Stimulated activated CD8-positive, alpha-beta memory T cell treated with anti-CD3 and anti-CD28 coated beads, Interleukin-7, amount 100 ng/mL, for 4 hours (primary cell): ENCODE measurements at regions not wholly inside any gene's neighbourhood (a gene's known extent, or its start where the extent isn't known, plus 50 kb on each side); places are given as distances from the start of the nearest gene placed in this dataset.

Experiments used
- DNase-seq, 2 donors: peaks; one replicate each; pipeline ENCODE4 v3.0.0-alpha.2; 2020; ENCODE audit warnings: low read depth in 2 of 2

- no peak for DNase-seq
These were observed 325.6 kb downstream of the TTLL7 start for GRCh38 chr1:83673312-83673711.

- no peak for DNase-seq
These were observed 327.3 kb downstream of the TTLL7 start for GRCh38 chr1:83671586-83671985.

- no peak for DNase-seq
These were observed 327.9 kb downstream of the TTLL7 start for GRCh38 chr1:83670909-83671565.

GRCh38 chr1:83641796-83642443, 357.0 kb downstream of the TTLL7 start:
- DNase-seq: no peak

- DNase-seq: no peak
These were observed 357.7 kb downstream of the TTLL7 start for GRCh38 chr1:83641206-83641658.

GRCh38 chr1:83639785-83640184, 359.1 kb downstream of the TTLL7 start:
- DNase-seq: no peak

GRCh38 chr1:83637586-83637985, 361.3 kb downstream of the TTLL7 start:
- no peak for DNase-seq

- no peak for DNase-seq
These were observed 361.9 kb downstream of the TTLL7 start for GRCh38 chr1:83637009-83637408.

GRCh38 chr1:83632906-83633305, 366.0 kb downstream of the TTLL7 start:
- no peak for DNase-seq

GRCh38 chr1:83631851-83632250, 367.1 kb downstream of the TTLL7 start:
- no peak for DNase-seq

- no peak for DNase-seq
These were observed 371.9 kb downstream of the TTLL7 start for GRCh38 chr1:83627045-83627444.

GRCh38 chr1:83626603-83627002, 372.3 kb downstream of the TTLL7 start:
- no peak for DNase-seq

GRCh38 chr1:83625646-83626045, 373.3 kb downstream of the TTLL7 start:
- no peak for DNase-seq

GRCh38 chr1:83620016-83620415, 378.9 kb downstream of the TTLL7 start:
- no peak for DNase-seq

- DNase-seq: no peak
These were observed 379.6 kb downstream of the TTLL7 start for GRCh38 chr1:83619170-83619896.

GRCh38 chr1:83617883-83618282, 381.0 kb downstream of the TTLL7 start:
- no peak for DNase-seq

GRCh38 chr1:83615370-83615769, 383.6 kb downstream of the TTLL7 start:
- no peak for DNase-seq

GRCh38 chr1:83606416-83606955, 392.4 kb downstream of the TTLL7 start:
- DNase-seq: no peak

- DNase-seq: no peak
These were observed 402.6 kb downstream of the TTLL7 start for GRCh38 chr1:83596331-83596730.

- DNase-seq: no peak
These were observed 405.9 kb downstream of the TTLL7 start for GRCh38 chr1:83593073-83593472.

- no peak for DNase-seq
These were observed 410.8 kb downstream of the TTLL7 start for GRCh38 chr1:83588140-83588539.

GRCh38 chr1:83583351-83584014, 415.4 kb downstream of the TTLL7 start:
- no peak for DNase-seq
